ENCODE measurements at regions not wholly inside any gene's neighbourhood (a gene's known extent, or its start where the extent isn't known, plus 50 kb on each side); places are given as distances from the start of the nearest gene placed in this dataset.

- no peaks in the 10 kb centered on the region for H3K36me3 ChIP-seq (ENCODE audit: insufficient read depth, low read length)
Measured at GRCh38 chr11:38014405-38014804, 1416.4 kb upstream of the RAG2 start.

GRCh38 chr11:38013157-38013556 is 1415.1 kb upstream of the RAG2 start:
- H3K4me1 Mint-ChIP-seq (ENCODE audit: low read depth, unreplicated experiment) = no peaks in the 10 kb centered on the region
- Histone ChIP-seq H3K4me3 (ENCODE audit: insufficient read depth, low read depth, low read length) (no peak overlapping the region), H4K20me1 (ENCODE audit: insufficient read depth, low read length) (no peaks in the 10 kb centered on the region), H3K4me1 (ENCODE audit: insufficient read depth, low read length) (peaks cover 8% of the 10 kb centered on the region), H3K9ac (ENCODE audit: low read length) (no peak overlapping the region), H3K4me2 (ENCODE audit: low read length) (no peak overlapping the region), H3K36me3 (ENCODE audit: insufficient read depth, low read length) (no peaks in the 10 kb centered on the region), H3K9me3 (ENCODE audit: insufficient read depth, low read depth, low read length) (no peaks in the 10 kb centered on the region), H3K79me2 (ENCODE audit: insufficient read depth, low read length) (no peaks in the 10 kb centered on the region), H3K27me3 (ENCODE audit: insufficient read depth, low read length) (no peaks in the 10 kb centered on the region), H2AFZ (ENCODE audit: low read depth, low read length) (no peak overlapping the region), H3K27ac (ENCODE audit: low read depth, low read length) (no peak overlapping the region)
- FAIRE-seq (no peak), DNase-seq (ENCODE audit: low read depth) (no peak)
- no peak overlapping the region for H3K27ac Mint-ChIP-seq (ENCODE audit: unreplicated experiment)
- no peak overlapping the region for H3K4me3 Mint-ChIP-seq (ENCODE audit: unreplicated experiment)
- H3K27me3 Mint-ChIP-seq (ENCODE audit: low read depth, unreplicated experiment) = no peaks in the 10 kb centered on the region
- no peak for TF ChIP-seq EZH2 (IDR thresholded peaks at IDR 0.05; ENCODE audit: insufficient read depth, low read length)
- TF ChIP-seq, protein P1, sequence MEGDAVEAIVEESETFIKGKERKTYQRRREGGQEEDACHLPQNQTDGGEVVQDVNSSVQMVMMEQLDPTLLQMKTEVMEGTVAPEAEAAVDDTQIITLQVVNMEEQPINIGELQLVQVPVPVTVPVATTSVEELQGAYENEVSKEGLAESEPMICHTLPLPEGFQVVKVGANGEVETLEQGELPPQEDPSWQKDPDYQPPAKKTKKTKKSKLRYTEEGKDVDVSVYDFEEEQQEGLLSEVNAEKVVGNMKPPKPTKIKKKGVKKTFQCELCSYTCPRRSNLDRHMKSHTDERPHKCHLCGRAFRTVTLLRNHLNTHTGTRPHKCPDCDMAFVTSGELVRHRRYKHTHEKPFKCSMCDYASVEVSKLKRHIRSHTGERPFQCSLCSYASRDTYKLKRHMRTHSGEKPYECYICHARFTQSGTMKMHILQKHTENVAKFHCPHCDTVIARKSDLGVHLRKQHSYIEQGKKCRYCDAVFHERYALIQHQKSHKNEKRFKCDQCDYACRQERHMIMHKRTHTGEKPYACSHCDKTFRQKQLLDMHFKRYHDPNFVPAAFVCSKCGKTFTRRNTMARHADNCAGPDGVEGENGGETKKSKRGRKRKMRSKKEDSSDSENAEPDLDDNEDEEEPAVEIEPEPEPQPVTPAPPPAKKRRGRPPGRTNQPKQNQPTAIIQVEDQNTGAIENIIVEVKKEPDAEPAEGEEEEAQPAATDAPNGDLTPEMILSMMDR (IDR thresholded peaks at IDR 0.05; ENCODE audit: insufficient read depth, low read depth, low read length) = no peak
- peaks cover 1% of the 10 kb centered on the region for H3K9me3 Mint-ChIP-seq (ENCODE audit: unreplicated experiment)
- H3K36me3 Mint-ChIP-seq (ENCODE audit: low read depth, unreplicated experiment) = no peaks in the 10 kb centered on the region

More at GRCh38 chr11:38014405-38014804, 1416.4 kb upstream of the RAG2 start:
- Mint-ChIP-seq H3K36me3 (ENCODE audit: low read depth, unreplicated experiment) (no peaks in the 10 kb centered on the region), H3K4me1 (ENCODE audit: low read depth, unreplicated experiment) (no peaks in the 10 kb centered on the region), H3K9me3 (ENCODE audit: unreplicated experiment) (no peaks in the 10 kb centered on the region), H3K4me3 (ENCODE audit: unreplicated experiment) (no peak overlapping the region), H3K27ac (ENCODE audit: unreplicated experiment) (no peak overlapping the region), H3K27me3 (ENCODE audit: low read depth, unreplicated experiment) (no peaks in the 10 kb centered on the region)
- Histone ChIP-seq H3K9ac (ENCODE audit: low read length) (no peak overlapping the region), H3K27me3 (ENCODE audit: insufficient read depth, low read length) (no peaks in the 10 kb centered on the region), H3K79me2 (ENCODE audit: insufficient read depth, low read length) (no peaks in the 10 kb centered on the region), H3K4me3 (ENCODE audit: insufficient read depth, low read depth, low read length) (no peak overlapping the region), H3K27ac (ENCODE audit: low read depth, low read length) (no peak overlapping the region), H2AFZ (ENCODE audit: low read depth, low read length) (no peak overlapping the region), H3K4me1 (ENCODE audit: insufficient read depth, low read length) (peaks cover 8% of the 10 kb centered on the region), H3K4me2 (ENCODE audit: low read length) (peak overlapping the region; percentile 41), H4K20me1 (ENCODE audit: insufficient read depth, low read length) (no peaks in the 10 kb centered on the region), H3K9me3 (ENCODE audit: insufficient read depth, low read depth, low read length) (no peaks in the 10 kb centered on the region)
- no peak for TF ChIP-seq EZH2 (IDR thresholded peaks at IDR 0.05; ENCODE audit: insufficient read depth, low read length)
- TF ChIP-seq, protein P1 (IDR thresholded peaks at IDR 0.05; ENCODE audit: insufficient read depth, low read depth, low read length) = no peak
- FAIRE-seq = no peak
- DNase-seq (ENCODE audit: low read depth) = peak; percentile 93

DNA sequence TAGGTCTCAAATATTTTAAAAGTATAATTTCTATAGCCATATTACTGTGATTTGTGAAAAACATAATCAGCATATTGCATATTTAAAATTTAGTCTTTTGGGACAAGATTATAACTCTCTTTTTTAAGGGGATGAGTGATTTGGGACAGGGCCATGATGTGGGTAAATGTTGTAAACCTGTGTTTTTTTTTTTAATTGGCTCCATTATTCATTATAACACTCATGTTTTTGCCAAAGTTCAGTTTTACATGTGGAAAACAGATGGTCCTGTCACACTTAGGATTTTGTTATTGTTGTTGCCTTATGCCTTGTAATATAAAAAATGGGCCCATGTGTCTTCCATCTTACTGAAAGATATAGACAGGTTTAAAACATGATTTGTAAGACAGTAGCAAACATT is 1413.5 kb upstream of the RAG2 start:
- H3K27me3 ChIP-seq (ENCODE audit: insufficient read depth, low read length) = no peaks in the 10 kb centered on the region

More for the DNA sequence above, 1413.5 kb upstream of the RAG2 start:
- Histone ChIP-seq H3K4me1 (ENCODE audit: insufficient read depth, low read length) (peaks cover 8% of the 10 kb centered on the region), H2AFZ (ENCODE audit: low read depth, low read length) (no peak overlapping the region), H3K9me3 (ENCODE audit: insufficient read depth, low read depth, low read length) (no peaks in the 10 kb centered on the region), H3K4me3 (ENCODE audit: insufficient read depth, low read depth, low read length) (no peak overlapping the region), H3K79me2 (ENCODE audit: insufficient read depth, low read length) (no peaks in the 10 kb centered on the region), H4K20me1 (ENCODE audit: insufficient read depth, low read length) (no peaks in the 10 kb centered on the region), H3K36me3 (ENCODE audit: insufficient read depth, low read length) (no peaks in the 10 kb centered on the region), H3K9ac (ENCODE audit: low read length) (no peak overlapping the region), H3K27ac (ENCODE audit: low read depth, low read length) (no peak overlapping the region), H3K4me2 (ENCODE audit: low read length) (no peak overlapping the region)
- TF ChIP-seq EZH2 (IDR thresholded peaks at IDR 0.05; ENCODE audit: insufficient read depth, low read length) = no peak
- TF ChIP-seq, protein P1 (IDR thresholded peaks at IDR 0.05; ENCODE audit: insufficient read depth, low read depth, low read length) = no peak
- H3K4me3 Mint-ChIP-seq (ENCODE audit: unreplicated experiment) = no peak overlapping the region
- FAIRE-seq (no peak), DNase-seq (ENCODE audit: low read depth) (no peak)
- H3K36me3 Mint-ChIP-seq (ENCODE audit: low read depth, unreplicated experiment) = no peaks in the 10 kb centered on the region
- no peaks in the 10 kb centered on the region for H3K4me1 Mint-ChIP-seq (ENCODE audit: low read depth, unreplicated experiment)
- H3K27me3 Mint-ChIP-seq (ENCODE audit: low read depth, unreplicated experiment) = no peaks in the 10 kb centered on the region
- peaks cover 4% of the 10 kb centered on the region for H3K9me3 Mint-ChIP-seq (ENCODE audit: unreplicated experiment)
- no peak overlapping the region for H3K27ac Mint-ChIP-seq (ENCODE audit: unreplicated experiment)
